Fibroblast of skin of left biceps (primary cell): ENCODE measurements at regions not wholly inside any gene's neighbourhood (a gene's known extent, or its start where the extent isn't known, plus 50 kb on each side); places are given as distances from the start of the nearest gene placed in this dataset.
"Not testable (repeated sequence)": the region's sequence is repeated elsewhere in the genome, so short reads cannot be mapped to it uniquely, and the experiment has no call there.

Experiments used
- DNase-seq, 2 experiments: peaks; one replicate each; pipeline ENCODE4 v3.0.0-alpha.2; 2013; ENCODE audit warnings: low read depth in 2 of 2

DNA sequence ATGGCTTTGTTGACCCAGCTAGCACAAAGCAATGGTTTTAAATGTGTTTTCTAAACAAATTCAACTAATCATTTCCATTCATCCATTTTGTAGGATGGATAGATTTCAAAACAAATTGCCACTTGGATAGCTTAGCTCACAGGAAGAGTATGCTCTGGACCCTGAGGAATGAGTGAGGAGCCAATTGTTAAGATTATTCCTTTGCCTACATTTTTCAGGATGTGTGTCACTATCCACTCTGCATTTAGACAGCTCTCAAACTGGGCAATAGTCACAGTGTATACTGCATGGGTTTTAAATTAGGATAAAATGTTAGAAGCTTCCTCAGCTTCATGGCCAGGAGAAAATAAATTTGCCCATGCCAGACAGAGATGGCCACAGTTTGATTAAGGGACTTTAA, 605.6 kb upstream of the TEX47 start:
- no peak for DNase-seq

DNA sequence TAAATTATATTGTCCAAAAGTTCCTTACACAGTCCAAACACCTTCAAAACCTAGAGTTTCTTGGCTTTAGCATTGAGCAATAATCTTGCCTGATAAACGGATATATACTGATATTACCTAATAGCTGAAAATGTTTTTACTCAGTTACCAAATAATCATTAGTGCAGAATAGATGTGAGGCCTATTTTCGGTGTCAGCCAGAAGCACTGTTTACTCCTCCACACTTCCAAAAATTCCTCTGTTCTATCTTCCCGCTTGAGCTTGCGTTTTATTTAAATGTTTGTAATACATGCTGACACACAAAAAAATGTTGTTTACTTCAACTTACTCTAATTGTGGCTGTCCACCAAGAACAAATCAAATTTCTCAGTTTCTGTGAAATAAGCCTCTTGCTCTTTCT, 606.2 kb upstream of the TEX47 start:
- DNase-seq, result no peak

DNA sequence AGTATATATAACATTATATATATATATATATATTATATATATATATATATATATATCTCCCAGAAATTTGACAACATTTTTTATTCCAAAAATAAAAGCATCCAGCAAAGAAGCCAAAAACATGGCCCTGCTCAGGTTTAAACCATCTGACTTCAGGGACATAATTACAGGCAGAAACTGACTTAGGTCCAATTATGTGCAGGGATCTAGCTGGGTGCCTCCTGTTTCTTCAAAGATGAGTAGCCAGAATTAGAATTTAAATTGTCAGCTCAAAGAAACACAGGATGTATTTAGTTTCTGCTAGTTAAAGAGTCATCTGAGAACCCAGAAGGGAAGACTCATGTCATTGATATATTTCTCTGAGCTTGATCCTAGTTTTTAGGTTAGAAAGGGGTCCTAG, 656.4 kb upstream of the TEX47 start:
- DNase-seq, result no peak

DNA sequence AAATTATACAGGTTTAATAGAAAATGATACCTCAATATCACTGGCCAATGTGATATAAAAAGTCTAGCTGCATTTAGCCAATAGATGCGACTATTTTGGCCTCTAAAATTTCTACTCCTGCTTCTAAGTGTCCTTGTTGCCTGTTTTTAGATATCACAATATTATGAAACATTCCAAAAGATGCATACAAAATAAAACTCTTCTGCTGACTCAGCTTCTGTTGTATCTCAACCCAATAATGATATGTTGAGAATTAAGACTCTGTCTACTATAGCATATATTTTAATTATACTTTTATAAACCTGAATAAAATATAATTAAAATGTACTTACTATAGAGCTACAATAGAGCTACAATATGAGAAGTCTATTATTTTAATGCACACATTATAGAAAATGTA, 661.0 kb upstream of the TEX47 start:
- DNase-seq, result no peak

DNA sequence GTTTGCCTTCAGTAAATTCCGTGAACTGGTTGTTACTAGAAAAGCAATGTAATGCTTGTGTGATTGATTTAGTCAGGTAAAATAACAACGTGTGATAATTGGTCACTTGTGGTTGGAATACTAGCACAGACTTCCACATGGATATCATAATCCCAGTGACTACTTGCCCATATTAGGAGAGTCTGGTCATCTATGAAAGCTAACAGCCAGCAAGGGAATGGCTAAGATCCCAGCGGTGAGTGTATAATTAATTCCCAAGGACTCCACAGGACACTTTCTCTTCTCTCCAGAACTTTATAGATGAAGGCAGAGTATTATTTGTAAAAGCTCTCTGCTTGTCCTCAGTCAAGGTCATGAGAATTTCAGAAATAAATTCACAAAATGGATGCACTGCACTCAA, 662.6 kb upstream of the TEX47 start:
- no peak for DNase-seq

DNA sequence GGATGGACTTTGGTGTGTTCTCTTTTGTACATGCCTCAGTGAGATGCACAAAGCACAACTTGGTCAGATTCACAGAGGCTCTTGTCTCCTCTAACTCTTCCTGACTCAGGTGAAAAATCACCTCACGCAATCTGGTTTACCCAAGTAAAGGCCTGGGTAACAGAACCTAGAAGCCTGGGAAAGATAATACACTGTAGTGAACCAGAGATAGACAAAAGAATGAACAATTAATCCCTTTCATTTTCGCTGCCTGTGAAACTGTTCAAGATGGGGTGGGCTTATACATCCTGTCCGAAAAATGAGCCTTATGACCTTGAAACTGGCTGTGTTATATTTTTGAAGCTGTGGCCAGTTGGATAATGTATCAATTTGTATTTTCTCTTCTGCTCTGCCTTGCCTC, 678.9 kb upstream of the TEX47 start:
- DNase-seq, result no peak

DNA sequence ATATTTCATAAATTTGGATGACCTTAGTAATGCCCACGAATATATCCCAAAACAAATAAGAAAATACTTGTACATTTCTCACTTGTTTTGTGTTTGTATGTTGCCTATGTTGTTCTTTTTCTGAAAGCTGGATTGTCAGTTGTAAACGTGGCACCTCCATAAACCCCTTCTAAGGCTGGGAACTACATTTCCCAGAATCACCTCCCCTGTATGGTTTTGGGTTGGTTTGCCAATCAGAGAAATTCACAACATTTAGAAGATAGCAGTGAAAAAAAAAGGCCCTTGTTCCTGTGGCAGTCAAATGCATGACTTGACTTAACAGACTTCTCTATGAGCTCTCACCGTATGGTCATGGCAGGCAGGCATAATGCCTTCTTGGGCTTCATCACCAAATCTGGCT, 676.3 kb upstream of the STEAP1 start:
- DNase-seq, result no peak

DNA sequence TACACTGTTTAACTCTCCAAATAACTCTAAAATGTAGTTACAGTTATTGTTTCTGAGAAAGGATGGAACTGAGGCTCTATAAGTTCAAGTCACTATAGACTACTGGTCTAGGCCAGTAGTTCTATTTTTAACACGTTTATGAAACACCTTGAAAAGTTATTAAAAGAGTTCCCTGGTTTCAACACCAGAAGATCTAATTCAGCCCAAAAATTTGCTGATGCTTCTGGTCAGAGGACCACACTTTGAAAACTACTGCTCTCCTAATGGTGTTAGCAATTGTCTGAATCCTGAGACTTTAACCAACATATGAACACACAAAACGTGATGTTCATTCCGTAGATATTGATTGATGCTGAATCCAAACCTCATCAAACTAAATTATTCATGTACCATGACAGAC, 658.6 kb upstream of the STEAP1 start:
- DNase-seq, result no peak

DNA sequence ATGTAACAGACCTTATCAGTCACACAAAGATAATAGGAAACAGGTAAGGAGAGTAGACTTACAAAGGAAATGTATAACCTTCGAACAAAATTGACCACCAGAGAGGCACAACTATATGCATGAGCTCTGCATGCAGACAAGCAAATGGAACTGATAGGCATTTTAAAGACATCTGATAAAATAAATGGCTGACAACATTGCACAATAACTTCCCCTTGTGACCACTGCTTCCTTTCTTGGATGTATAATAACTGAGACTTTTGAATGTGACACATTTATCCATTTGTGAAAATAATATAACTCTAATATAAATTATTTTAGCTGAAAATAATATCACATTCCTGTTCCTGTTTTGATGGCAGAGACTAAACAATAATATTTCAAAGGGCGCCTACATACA, 654.2 kb upstream of the STEAP1 start:
- DNase-seq, result no peak

DNA sequence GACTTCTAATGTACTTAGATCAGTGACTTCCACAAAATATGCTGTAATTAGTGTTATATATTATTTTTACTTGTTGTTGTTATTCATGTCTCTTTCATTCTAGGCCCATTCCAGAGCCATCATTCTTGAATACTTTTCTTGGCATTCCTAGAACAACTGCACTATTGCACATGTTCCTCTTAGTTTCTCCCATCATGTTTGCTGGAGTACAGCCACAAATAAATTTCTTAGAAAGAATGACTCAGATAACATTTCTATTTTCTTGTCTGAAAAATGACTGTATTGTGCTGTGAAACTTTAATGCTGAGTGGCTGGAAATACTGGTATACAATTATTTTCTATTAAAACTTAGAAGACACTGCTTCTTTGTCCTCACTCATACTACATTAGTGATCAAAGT, 651.0 kb upstream of the STEAP1 start:
- DNase-seq, result no peak

DNA sequence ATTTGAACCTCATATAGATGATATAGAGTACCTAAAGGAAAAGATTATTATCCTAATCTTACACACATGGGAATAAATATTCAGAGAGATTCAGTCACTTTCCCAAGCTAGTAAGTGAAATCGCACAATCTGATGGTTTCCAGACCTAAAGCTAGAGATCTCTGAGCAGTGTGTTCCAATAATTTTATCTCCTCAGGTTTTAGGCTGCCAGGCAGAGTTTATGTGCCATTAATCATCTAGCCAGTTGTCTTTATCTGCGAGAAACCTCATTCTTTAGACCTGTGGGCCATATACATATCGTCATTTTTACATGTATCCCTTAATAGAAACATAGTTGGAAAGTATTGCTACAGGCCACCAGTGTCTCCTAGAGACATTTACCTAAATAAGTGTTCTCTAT, 647.2 kb upstream of the STEAP1 start:
- DNase-seq, result no peak

DNA sequence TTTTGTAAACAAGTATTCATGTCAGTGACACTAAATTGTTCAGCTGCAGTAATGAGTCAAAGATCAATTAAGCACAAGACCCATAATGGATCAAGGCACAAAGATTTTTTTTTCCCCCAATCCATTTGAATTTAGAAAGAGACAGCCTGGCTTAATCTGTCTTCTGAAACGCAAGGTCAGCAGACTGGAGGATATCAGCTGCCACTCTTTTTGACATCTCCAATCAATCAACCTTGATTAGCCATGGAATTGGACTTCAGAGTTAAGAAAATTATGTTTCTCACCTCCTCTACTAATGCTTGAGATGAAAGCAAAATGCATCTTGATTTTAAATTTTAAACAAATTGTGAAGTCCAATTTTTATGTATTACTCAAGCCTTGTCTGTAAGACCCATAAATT, 642.4 kb upstream of the STEAP1 start:
- no peak for DNase-seq

DNA sequence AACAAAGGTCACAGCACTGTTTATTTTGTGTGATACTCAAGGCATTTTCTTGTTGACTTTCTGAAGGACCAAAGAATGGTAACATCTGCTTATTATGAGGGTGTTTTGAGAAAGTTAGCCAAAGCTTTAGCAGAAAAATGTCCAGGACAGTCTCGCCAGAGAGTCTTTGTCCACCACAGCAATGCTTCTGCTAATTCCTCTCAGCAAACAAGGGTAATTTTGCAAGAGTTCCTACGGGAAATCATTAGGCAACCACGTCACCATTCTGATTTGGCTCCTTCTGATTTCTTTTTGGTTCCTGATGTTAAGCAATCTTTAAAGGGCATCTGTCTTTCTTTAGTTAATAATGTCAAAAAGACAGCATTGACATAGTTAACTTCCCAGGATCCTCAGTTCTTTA, 639.3 kb upstream of the STEAP1 start:
- no peak for DNase-seq

DNA sequence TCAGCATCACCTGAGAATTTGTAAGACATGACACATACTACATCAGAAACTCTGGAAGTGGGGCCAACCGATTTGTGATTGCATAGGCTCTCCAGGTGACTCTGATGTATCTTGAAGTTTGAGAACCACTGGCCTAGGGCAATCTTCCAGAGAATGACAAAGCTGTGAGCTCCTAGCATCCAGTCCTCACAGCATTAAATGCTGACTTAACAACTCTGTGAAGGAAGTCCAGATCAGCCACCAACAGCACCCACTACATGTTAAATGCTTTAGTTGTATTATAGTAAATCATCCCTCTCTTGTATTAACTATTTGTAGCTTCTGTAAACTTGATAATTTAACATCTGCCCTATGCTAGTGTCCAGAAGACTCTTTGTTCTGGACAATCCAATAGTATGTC, 636.5 kb upstream of the STEAP1 start:
- no peak for DNase-seq

DNA sequence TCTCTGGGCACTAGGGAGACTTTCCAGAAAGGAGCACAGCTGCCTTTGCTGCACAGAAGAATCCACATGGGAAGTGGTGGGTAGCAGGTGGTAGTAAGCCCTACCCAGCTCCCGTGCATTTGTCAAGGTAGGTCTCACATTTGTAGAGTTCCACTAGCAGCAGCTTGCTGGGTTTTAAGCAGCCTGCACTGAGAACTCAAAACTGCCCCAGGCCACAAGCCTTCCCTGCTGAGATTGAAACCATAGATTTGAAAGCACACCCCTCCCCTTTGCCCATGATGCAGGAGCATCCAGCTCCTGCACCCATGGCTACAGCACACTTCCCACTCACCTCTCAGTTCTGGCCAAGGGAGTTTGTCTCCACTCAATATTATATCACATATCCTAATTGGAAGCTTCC, 604.5 kb upstream of the STEAP1 start:
- no peak for DNase-seq

DNA sequence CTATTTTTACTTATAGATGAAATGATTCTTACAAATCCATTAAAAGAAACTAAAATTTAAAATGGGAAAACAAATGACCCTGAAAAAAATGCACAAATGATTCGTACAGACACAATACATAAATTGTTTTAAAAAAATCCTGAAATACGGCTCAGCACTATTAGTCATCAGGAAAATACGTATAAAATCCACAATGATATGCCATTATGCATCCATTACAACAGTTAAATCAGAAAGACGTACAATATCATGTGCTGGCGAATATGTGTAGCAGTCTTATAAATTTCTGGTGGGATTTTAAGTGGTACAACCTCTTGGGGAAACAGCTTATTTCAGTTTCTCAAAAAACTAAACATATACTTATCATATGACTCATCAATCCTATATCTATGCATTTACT, 600.1 kb upstream of the STEAP1 start:
- peak in 1 of 2 experiments; percentile 0 for DNase-seq

DNA sequence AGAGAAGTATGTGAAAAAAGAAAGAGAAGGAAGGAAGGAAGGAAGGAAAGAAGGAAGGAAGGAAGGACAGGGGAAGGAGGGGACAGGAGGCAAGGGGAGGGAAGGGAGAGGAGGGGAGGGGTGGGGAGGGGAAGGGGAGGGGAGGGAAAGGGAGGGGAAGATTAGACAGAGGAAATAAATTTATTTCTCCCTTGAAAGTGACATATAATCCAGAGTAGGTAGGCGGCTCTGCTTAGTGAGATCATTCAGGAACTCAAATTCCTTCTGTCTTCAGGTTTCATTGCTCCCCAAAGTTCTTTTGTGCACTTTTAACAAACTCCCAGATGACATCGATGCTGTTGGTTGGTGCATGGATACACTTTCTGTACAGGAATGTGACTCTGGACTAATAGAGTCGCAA, 594.7 kb upstream of the STEAP1 start:
- no peak for DNase-seq

DNA sequence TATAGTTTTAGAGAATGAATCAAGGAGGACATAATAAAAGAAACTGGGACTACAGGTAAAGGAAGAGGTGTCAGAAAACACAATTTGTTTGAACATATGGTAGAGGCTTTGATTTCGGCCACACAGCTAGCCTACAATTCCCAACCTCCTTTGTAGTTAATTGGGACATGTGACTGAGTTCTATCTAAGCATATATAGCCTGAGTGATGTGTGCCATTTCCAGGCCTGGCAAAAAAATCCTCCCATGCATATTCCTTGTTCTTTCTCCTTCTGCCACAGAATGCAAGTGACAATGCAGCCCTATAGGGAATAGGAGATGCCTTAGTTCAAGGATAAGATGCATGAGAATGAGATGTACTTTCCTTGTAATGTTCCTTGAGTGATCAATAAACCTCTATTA, 590.7 kb upstream of the STEAP1 start:
- DNase-seq, result no peak

DNA sequence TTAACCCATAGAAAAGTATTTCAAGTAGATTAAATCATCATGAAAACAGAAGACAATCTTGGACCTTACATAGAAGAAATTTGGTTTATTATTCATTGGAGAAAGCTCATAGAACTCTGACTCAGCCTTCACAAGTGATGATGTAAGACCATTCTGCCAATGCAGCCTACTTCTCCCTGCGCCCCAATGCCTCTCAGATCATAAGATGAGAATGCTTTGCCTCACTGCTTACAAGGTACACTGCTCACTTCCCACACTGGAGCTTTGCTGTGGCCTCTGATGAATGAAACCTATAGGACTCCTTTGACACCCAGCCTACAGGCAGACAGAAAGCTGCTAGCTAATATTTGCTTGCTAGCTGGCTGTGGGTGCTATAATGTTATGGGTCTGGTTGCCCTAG, 569.4 kb upstream of the STEAP1 start:
- no peak for DNase-seq

DNA sequence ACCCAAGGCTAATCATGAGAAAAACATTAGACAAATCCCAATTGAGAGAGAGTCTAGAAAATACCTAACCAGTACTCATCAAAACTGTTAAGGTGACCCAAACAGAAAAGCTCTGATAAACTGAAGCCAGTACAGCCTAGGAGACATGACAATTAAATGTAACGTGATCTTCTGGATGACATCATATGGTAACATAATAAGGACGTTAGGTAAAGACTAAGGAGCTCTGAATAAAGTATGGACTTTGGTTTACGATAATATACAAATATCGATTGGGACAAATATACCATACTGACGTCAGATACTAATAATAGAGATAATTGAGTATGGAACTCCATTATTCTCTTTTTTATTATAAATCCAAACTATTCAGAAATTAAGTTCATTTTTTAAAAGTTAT, 561.1 kb upstream of the STEAP1 start:
- no peak for DNase-seq

DNA sequence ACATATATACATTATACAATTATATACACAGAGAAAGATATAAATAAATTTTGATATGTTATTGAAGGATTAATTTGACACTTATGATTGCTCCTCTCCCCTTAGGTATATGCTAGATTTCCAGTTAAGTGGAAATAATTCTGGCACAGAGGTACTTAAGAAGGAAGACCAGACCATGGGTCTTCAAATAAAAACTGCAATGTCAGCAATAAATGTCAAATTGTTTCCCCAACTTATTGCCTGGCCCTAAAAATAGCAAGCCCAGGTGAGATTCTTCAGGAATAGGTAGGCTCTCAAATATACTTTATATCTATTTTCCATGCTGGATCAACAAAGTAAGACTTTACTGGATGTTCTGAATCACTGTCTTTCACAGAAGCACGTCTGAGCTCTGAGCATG, 551.3 kb upstream of the STEAP1 start:
- no peak for DNase-seq

DNA sequence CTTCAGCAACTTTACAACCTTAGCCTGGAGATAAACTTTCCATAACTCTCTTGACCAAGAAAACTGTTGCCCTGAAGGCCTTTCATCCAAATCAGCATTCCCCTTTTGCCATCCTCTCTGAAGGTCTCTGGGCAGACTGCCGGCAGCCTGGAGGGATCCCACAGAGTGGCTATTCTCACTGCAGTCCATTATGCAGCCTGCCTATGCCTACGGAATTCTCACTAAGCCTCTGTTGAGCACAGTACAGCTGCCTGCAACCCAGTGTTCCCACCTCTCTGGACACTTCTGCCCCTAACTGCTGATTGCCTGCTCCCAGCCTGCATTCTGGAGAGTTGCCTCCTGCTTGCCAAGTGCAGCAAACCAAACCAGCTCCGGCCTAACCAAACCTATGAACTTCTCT, 548.9 kb upstream of the STEAP1 start:
- DNase-seq, result no peak

DNA sequence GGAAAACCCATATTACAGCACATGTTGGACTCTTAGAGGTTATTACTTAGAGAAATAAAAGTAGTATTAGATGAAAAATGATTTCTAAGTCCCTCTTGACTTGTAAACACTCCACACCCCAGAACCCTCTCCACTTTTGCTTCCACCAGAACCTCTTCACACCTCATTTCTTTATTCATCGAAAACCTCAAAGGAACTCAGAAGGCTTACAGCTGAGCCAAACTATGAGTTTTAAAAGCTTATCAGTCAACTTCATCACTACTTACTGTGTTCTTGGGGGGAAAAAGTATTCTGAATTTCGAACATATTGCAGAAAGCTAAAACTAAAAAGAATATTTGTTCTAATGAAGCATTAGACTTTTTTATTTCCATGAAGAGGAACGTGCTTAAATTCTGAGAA, 547.8 kb upstream of the STEAP1 start:
- DNase-seq, result no peak

DNA sequence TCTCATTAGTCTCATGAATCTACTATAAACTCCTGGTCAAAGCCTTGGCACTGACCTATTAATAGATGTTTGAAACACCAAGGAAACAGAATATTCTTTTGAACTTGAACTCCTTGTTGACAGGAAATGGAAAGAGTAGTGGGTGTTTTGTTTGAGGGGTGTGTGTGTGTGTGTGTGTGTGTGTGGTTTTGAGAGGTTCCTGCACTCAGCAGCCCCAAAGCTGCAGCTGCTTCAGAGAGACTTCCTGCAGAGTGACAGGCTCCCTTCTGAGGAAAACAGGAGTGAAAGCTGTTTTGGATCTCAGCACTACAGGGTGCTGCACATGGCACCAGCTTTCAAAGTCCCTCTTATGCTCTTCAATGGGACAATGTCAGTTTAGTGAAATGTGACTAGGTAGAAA, 546.5 kb upstream of the STEAP1 start:
- no peak for DNase-seq

DNA sequence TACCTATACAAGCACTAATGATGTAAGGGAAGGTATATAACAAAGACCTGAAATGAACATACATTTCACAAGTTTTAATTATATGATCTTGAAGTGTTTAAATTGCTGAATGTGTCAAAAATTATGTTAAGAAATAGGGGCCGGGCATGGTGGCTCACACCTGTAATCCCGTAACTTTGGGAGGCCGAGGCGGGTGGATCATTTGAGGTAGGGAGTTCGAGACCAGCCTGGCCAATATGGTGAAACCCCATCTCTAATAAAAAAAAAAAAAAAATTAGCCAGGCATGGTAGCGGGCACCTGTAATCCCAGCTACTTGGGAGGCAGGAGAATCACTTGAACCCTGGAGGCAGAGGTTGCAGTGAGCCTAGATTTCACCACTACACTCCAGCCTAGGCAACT, 537.4 kb upstream of the STEAP1 start:
- not testable (repeated sequence) for DNase-seq
